Ascending aorta (tissue), 2 donors: ENCODE measurements at regions not wholly inside any gene's neighbourhood (a gene's known extent, or its start where the extent isn't known, plus 50 kb on each side); places are given as distances from the start of the nearest gene placed in this dataset.
"Not testable (repeated sequence)": the region's sequence is repeated elsewhere in the genome, so short reads cannot be mapped to it uniquely, and the experiment has no call there.

Source experiments
- DNase-seq, 2 donors: peaks; one replicate each; pipeline ENCODE4 v3.0.0-alpha.2; 2019; ENCODE audit warnings: low spot score in 2 of 2
- H3K27ac ChIP-seq, 2 donors: fragments of 200-600 bp; sonication (generic); one replicate each; pipeline ENCODE4 v1.5.1; 2016 to 2017; ENCODE audit warnings: mild to moderate bottlenecking in 1 of 2
- H3K27me3 ChIP-seq: fragments of 200-600 bp; sonication (generic); one replicate; pipeline ENCODE4 v1.5.1; 2017
- H3K36me3 ChIP-seq, 2 donors: fragments of 200-600 bp; sonication (generic); one replicate each; pipeline ENCODE4 v1.5.1; 2016
- H3K4me1 ChIP-seq, 2 donors: fragments of 200-600 bp; sonication (generic); one replicate each; pipeline ENCODE4 v1.5.1; 2016 to 2017; ENCODE audit warnings: mild to moderate bottlenecking in 1 of 2
- H3K4me3 ChIP-seq, 2 donors: fragments of 200-600 bp; sonication (generic); one replicate each; pipeline ENCODE4 v1.5.1; 2016 to 2017; ENCODE audit warnings: mild to moderate bottlenecking in 1 of 2
- H3K9me3 ChIP-seq, 2 donors: fragments of 200-600 bp; sonication (generic); one replicate each; pipeline ENCODE4 v1.5.1; 2016
- CTCF ChIP-seq, 3 experiments: fragments of 200-600 bp in 2 of 3; fragments of 450-650 bp in 1 of 3; sonication (generic) in 2 of 3; IDR thresholded peaks; one replicate each; pipeline ENCODE4 v1.5.1; 2016 to 2019; ENCODE audit warnings: antibody characterized with exemption in 3 of 3, mild to moderate bottlenecking in 1 of 3, moderate library complexity in 1 of 3
- intact Hi-C: fragments of 100-400 bp; cut with DNase I; formaldehyde crosslinking; loops from one replicate; pipeline ENCODE4 v1.15.1; 2023

GRCh38 chr1:229132106-229132443 is 138.8 kb upstream of the RAB4A start:
- Histone ChIP-seq H3K27me3 (no peaks in the 10 kb centered on the region), H3K9me3 (no peaks in the 10 kb centered on the region), H3K27ac (no peak overlapping the region), H3K4me3 (no peak overlapping the region), H3K36me3 (no peaks in the 10 kb centered on the region), H3K4me1 (no peaks in the 10 kb centered on the region)
- no peak for DNase-seq
- intact Hi-C loops: no loop called here
- TF ChIP-seq CTCF (IDR thresholded peaks at IDR 0.05): no peak

- Histone ChIP-seq H3K9me3 (no peaks in the 10 kb centered on the region), H3K4me3 (no peak overlapping the region), H3K27me3 (no peaks in the 10 kb centered on the region), H3K36me3 (no peaks in the 10 kb centered on the region), H3K4me1 (no peaks in the 10 kb centered on the region), H3K27ac (no peak overlapping the region)
- no peak for DNase-seq
- intact Hi-C loops: no loop called here
- TF ChIP-seq CTCF (IDR thresholded peaks at IDR 0.05): no peak
Measured at GRCh38 chr1:229132706-229133105, 138.2 kb upstream of the RAB4A start.

GRCh38 chr1:229133151-229133550 is 137.8 kb upstream of the RAB4A start:
- H3K4me3 ChIP-seq: no peak overlapping the region
- TF ChIP-seq CTCF (IDR thresholded peaks at IDR 0.05): no peak
- DNase-seq: no peak
- H3K36me3 ChIP-seq: no peaks in the 10 kb centered on the region
- intact Hi-C loops: no loop called here
- H3K9me3 ChIP-seq: no peaks in the 10 kb centered on the region
- H3K4me1 ChIP-seq: no peaks in the 10 kb centered on the region
- H3K27me3 ChIP-seq: no peaks in the 10 kb centered on the region
- H3K27ac ChIP-seq: no peak overlapping the region

GRCh38 chr1:229133811-229134210 is 137.1 kb upstream of the RAB4A start:
- DNase-seq: no peak
- intact Hi-C loops: no loop called here
- no peak overlapping the region for H3K4me3 ChIP-seq
- no peak for TF ChIP-seq CTCF (IDR thresholded peaks at IDR 0.05)
- H3K36me3 ChIP-seq: no peaks in the 10 kb centered on the region
- H3K27ac ChIP-seq: no peak overlapping the region
- no peaks in the 10 kb centered on the region for H3K9me3 ChIP-seq
- H3K4me1 ChIP-seq: no peaks in the 10 kb centered on the region
- no peaks in the 10 kb centered on the region for H3K27me3 ChIP-seq

- DNase-seq, H3K9me3 ChIP-seq, H3K27ac ChIP-seq, H3K27me3 ChIP-seq, H3K4me3 ChIP-seq, H3K36me3 ChIP-seq, H3K4me1 ChIP-seq, intact Hi-C loops: not testable (repeated sequence)
Measured at GRCh38 chr1:229134381-229135217, 136.3 kb upstream of the RAB4A start.

- no peak for DNase-seq
- Histone ChIP-seq H3K27ac (no peak overlapping the region), H3K36me3 (no peaks in the 10 kb centered on the region), H3K9me3 (no peaks in the 10 kb centered on the region), H3K4me1 (no peaks in the 10 kb centered on the region), H3K4me3 (no peak overlapping the region), H3K27me3 (no peaks in the 10 kb centered on the region)
- TF ChIP-seq CTCF (IDR thresholded peaks at IDR 0.05): no peak
- intact Hi-C loops: no loop called here
Measured at GRCh38 chr1:229135773-229136172, 135.1 kb upstream of the RAB4A start.
